Chondrocyte (in vitro differentiated cells): ENCODE measurements at regions not wholly inside any gene's neighbourhood (a gene's known extent, or its start where the extent isn't known, plus 50 kb on each side); places are given as distances from the start of the nearest gene placed in this dataset.
A peak's percentile ranks its signal among the peaks of the same experiment; 100 is the strongest.

Experiments used
- DNase-seq: peaks from one replicate; pipeline ENCODE4 v3.0.0; 2021; ENCODE audit warnings: mixed read lengths, low spot score
- H3K27ac Mint-ChIP-seq: one replicate; pipeline ENCODE4 v1.8.0; 2021; ENCODE audit warnings: mild to moderate bottlenecking, moderate library complexity, mixed read lengths; ENCODE audit not compliant: unreplicated experiment
- H3K27me3 Mint-ChIP-seq: 2 replicates; pipeline ENCODE4 v1.8.0; 2021; ENCODE audit warnings: low read depth, mixed read lengths
- H3K36me3 Mint-ChIP-seq: 2 replicates; pipeline ENCODE4 v1.8.0; 2021; ENCODE audit warnings: low read depth, mixed read lengths
- H3K4me1 Mint-ChIP-seq: 2 replicates; pipeline ENCODE4 v1.8.0; 2021; ENCODE audit warnings: low read depth, mild to moderate bottlenecking, mixed read lengths
- H3K4me3 Mint-ChIP-seq: one replicate; pipeline ENCODE4 v1.8.0; 2021; ENCODE audit warnings: mild to moderate bottlenecking, moderate library complexity, mixed read lengths; ENCODE audit not compliant: unreplicated experiment
- H3K9me3 Mint-ChIP-seq: 2 replicates; pipeline ENCODE4 v1.8.0; 2021; ENCODE audit warnings: low read depth, mixed read lengths
- CTCF ChIP-seq: fragments of 200-600 bp; sonication (generic); IDR thresholded peaks from 2 replicates; pipeline ENCODE4 v1.5.0; 2021; ENCODE audit warnings: antibody characterized with exemption, mild to moderate bottlenecking, moderate library complexity

GRCh38 chr13:111486801-111487200 is 166.4 kb downstream of the TEX29 start:
- Mint-ChIP-seq H3K4me3 (no peak overlapping the region), H3K4me1 (no peaks in the 10 kb centered on the region), H3K27me3 (peaks cover 9% of the 10 kb centered on the region), H3K36me3 (no peaks in the 10 kb centered on the region), H3K9me3 (peaks cover 14% of the 10 kb centered on the region), H3K27ac (no peak overlapping the region)
- DNase-seq: peak; percentile 51
- TF ChIP-seq CTCF: no peak

GRCh38 chr13:111488486-111489132 is 168.2 kb downstream of the TEX29 start:
- TF ChIP-seq CTCF: no peak

DNA sequence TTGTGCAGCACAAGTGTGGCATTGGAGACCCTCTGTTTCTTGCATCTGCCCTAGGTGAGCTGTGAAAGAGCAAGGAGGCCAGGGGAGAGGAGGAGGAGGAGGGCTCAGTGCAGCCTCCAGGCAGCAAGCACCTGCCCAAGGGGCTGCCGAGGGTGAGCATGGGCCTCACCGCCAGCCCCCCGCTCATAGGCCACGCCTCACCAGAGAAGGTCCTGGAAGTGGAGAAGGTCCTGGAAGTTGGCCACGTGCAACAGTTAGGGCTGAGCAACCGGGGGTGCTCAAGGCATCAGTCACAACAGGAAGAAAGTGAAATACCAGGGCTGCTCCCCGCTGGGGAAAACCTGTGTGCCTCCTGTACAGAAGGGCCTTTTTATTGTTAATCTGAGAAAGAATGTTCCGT is 168.9 kb downstream of the TEX29 start:
- no peak overlapping the region for H3K4me3 Mint-ChIP-seq
- TF ChIP-seq CTCF: no peak
- H3K9me3 Mint-ChIP-seq: peaks cover 14% of the 10 kb centered on the region
- peaks cover 11% of the 10 kb centered on the region for H3K27me3 Mint-ChIP-seq
- no peaks in the 10 kb centered on the region for H3K36me3 Mint-ChIP-seq
- peak; percentile 57 for DNase-seq
- H3K27ac Mint-ChIP-seq: no peak overlapping the region
- no peaks in the 10 kb centered on the region for H3K4me1 Mint-ChIP-seq

More at GRCh38 chr13:111488486-111489132, 168.2 kb downstream of the TEX29 start:
- Mint-ChIP-seq H3K27me3 (peaks cover 13% of the 10 kb centered on the region), H3K9me3 (peaks cover 14% of the 10 kb centered on the region), H3K4me3 (no peak overlapping the region), H3K4me1 (no peaks in the 10 kb centered on the region), H3K36me3 (no peaks in the 10 kb centered on the region), H3K27ac (no peak overlapping the region)
- peak; percentile 48 for DNase-seq

GRCh38 chr13:111490611-111491010 is 170.2 kb downstream of the TEX29 start:
- no peaks in the 10 kb centered on the region for H3K4me1 Mint-ChIP-seq
- H3K9me3 Mint-ChIP-seq: peaks cover 15% of the 10 kb centered on the region
- TF ChIP-seq CTCF: no peak
- peaks cover 6% of the 10 kb centered on the region for H3K27me3 Mint-ChIP-seq
- H3K4me3 Mint-ChIP-seq: no peak overlapping the region
- H3K27ac Mint-ChIP-seq: no peak overlapping the region
- DNase-seq: peak; percentile 46
- no peaks in the 10 kb centered on the region for H3K36me3 Mint-ChIP-seq

GRCh38 chr13:111491021-111491420 is 170.6 kb downstream of the TEX29 start:
- DNase-seq: peak; percentile 75
- H3K4me3 Mint-ChIP-seq: no peak overlapping the region
- no peak for TF ChIP-seq CTCF
- no peaks in the 10 kb centered on the region for H3K36me3 Mint-ChIP-seq
- H3K4me1 Mint-ChIP-seq: no peaks in the 10 kb centered on the region
- peaks cover 15% of the 10 kb centered on the region for H3K9me3 Mint-ChIP-seq
- H3K27ac Mint-ChIP-seq: no peak overlapping the region
- H3K27me3 Mint-ChIP-seq: peaks cover 6% of the 10 kb centered on the region
